GM12891 (cell line): ENCODE measurements at regions not wholly inside any gene's neighbourhood (a gene's known extent, or its start where the extent isn't known, plus 50 kb on each side); places are given as distances from the start of the nearest gene placed in this dataset.

Experiments used
- POLR2A ChIP-seq: IDR thresholded peaks from 2 replicates; pipeline ENCODE4 v1.6.1; 2011; ENCODE audit warnings: low read depth, low read length, control low read depth
- POLR2AphosphoS5 ChIP-seq: IDR thresholded peaks from 2 replicates; pipeline ENCODE4 v1.6.1; 2011; ENCODE audit warnings: low read depth, low read length, control low read depth
- POU2F2 ChIP-seq: IDR thresholded peaks from 2 replicates; pipeline ENCODE4 v1.6.1; 2011; ENCODE audit warnings: low read depth, mild to moderate bottlenecking, control low read depth, low read length, moderate library complexity
- SPI1 ChIP-seq: IDR thresholded peaks from 2 replicates; pipeline ENCODE4 v1.6.1; 2011; ENCODE audit warnings: low read depth, low read length, control low read depth
- TAF1 ChIP-seq: IDR thresholded peaks from 2 replicates; pipeline ENCODE4 v1.6.1; 2011; ENCODE audit warnings: low read depth, low read length, control low read depth

- TF ChIP-seq POU2F2 (no peak), POLR2A (no peak), POLR2AphosphoS5 (no peak), TAF1 (no peak), SPI1 (no peak)
Measured at GRCh38 chr10:9877978-9878377, 1139.7 kb upstream of the CELF2 start.
